Vagina (tissue), 2 donors: ENCODE measurements at regions not wholly inside any gene's neighbourhood (a gene's known extent, or its start where the extent isn't known, plus 50 kb on each side); places are given as distances from the start of the nearest gene placed in this dataset.

Experiments used
- DNase-seq, 2 donors: peaks; one replicate each; pipeline ENCODE4 v3.0.0-alpha.2; 2017; ENCODE audit errors: extremely low spot score in 2 of 2
- H3K27ac ChIP-seq: fragments of 200-600 bp; sonication (generic); one replicate; pipeline ENCODE4 v1.5.1; 2019
- H3K27me3 ChIP-seq: fragments of 200-600 bp; sonication (generic); one replicate; pipeline ENCODE4 v1.5.1; 2019
- H3K36me3 ChIP-seq, 2 donors: fragments of 200-600 bp; sonication (generic); one replicate each; pipeline ENCODE4 v1.5.1; 2017 to 2019
- H3K4me1 ChIP-seq: fragments of 200-600 bp; sonication (generic); one replicate; pipeline ENCODE4 v1.5.1; 2019
- H3K4me3 ChIP-seq, 2 donors: fragments of 200-600 bp; sonication (generic); 1 replicate in 1 of 2; 2 replicates in 1 of 2; pipeline ENCODE4 v1.5.1; 2016 to 2019
- H3K9me3 ChIP-seq: fragments of 200-600 bp; sonication (generic); one replicate; pipeline ENCODE4 v1.5.1; 2019
- CTCF ChIP-seq, 3 experiments: fragments of 450-650 bp in 2 of 3; fragments of 200-600 bp in 1 of 3; sonication (generic) in 1 of 3; IDR thresholded peaks; one replicate each; pipeline ENCODE4 v1.5.1; 2017 to 2019; ENCODE audit warnings: antibody characterized with exemption in 3 of 3, mild to moderate bottlenecking in 2 of 3, moderate library complexity in 2 of 3
- POLR2A ChIP-seq, 2 donors: fragments of 450-650 bp; IDR thresholded peaks; one replicate each; pipeline ENCODE4 v1.6.1; 2017; ENCODE audit warnings: antibody characterized with exemption in 2 of 2, mild to moderate bottlenecking in 2 of 2, moderate library complexity in 2 of 2
- POLR2AphosphoS5 ChIP-seq, 2 donors: sonication (generic); formaldehyde crosslinking; IDR thresholded peaks; one replicate each; pipeline ENCODE4 v1.9.0; 2017; ENCODE audit warnings: antibody characterized with exemption in 2 of 2, mild to moderate bottlenecking in 2 of 2, low read depth in 1 of 2; ENCODE audit not compliant: insufficient read depth in 1 of 2
- intact Hi-C: fragments of 100-400 bp; cut with DNase I; formaldehyde crosslinking; loops from one replicate; pipeline ENCODE4 v1.15.1; 2023

GRCh38 chr12:74051848-74052247 lies 485.8 kb upstream of the ATXN7L3B start:
- intact Hi-C loops = no loop called here
- no peak overlapping the region for H3K27ac ChIP-seq
- no peak overlapping the region for H3K4me3 ChIP-seq
- TF ChIP-seq POLR2AphosphoS5 (IDR thresholded peaks at IDR 0.05; ENCODE audit: insufficient read depth in 1 of 2, low read depth in 1 of 2) = no peak
- TF ChIP-seq POLR2A (IDR thresholded peaks at IDR 0.05) = no peak
- TF ChIP-seq CTCF (IDR thresholded peaks at IDR 0.05) = no peak
- no peak for DNase-seq
- no peaks in the 10 kb centered on the region for H3K36me3 ChIP-seq
- no peaks in the 10 kb centered on the region for H3K4me1 ChIP-seq
- H3K9me3 ChIP-seq = no peaks in the 10 kb centered on the region
- H3K27me3 ChIP-seq = no peaks in the 10 kb centered on the region

DNA sequence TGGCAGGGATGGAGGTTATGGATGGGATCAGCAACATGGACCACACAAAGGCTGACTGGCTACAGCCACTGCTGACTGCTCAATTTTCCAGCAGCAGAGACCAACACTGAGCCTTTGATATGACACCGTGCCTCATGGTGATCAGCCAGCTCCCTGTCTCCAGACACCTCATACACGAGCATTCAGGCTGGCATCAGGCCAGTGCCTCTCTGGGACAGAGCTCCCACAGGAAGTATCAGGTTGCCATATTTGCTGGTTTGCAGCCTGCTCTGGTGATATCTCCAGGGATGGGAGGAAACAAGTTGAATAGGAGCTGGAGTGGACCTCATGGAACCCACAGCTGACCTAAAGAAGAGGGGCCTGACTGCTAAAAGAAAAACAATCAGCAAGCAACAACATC lies 471.2 kb upstream of the ATXN7L3B start:
- no peaks in the 10 kb centered on the region for H3K36me3 ChIP-seq
- TF ChIP-seq CTCF (IDR thresholded peaks at IDR 0.05) (no peak), POLR2AphosphoS5 (IDR thresholded peaks at IDR 0.05; ENCODE audit: insufficient read depth in 1 of 2, low read depth in 1 of 2) (no peak), POLR2A (IDR thresholded peaks at IDR 0.05) (no peak)
- intact Hi-C loops = no loop called here
- H3K4me3 ChIP-seq = no peak overlapping the region
- H3K4me1 ChIP-seq = no peaks in the 10 kb centered on the region
- no peaks in the 10 kb centered on the region for H3K9me3 ChIP-seq
- H3K27me3 ChIP-seq = no peaks in the 10 kb centered on the region
- H3K27ac ChIP-seq = no peak overlapping the region
- no peak for DNase-seq

DNA sequence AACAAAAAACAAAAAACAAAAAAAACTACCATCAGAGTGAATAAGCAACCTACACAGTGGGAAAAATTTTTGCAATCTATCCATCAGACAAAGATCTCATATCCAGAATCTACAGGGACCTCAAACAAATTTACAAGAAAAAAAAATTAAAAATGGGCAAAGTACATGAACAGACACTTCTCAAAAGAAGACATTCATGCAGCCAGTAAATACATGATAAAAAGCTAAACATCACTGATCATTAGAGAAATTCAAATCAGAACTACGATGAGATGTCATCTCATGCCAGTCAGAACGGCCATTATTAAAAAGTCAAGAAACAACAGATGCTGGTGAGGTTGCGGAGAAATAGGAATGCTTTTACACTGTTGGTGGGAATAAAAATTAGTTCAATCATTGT lies 466.5 kb upstream of the ATXN7L3B start:
- Histone ChIP-seq H3K4me3 (no peak overlapping the region), H3K27me3 (no peaks in the 10 kb centered on the region), H3K9me3 (no peaks in the 10 kb centered on the region), H3K4me1 (no peaks in the 10 kb centered on the region), H3K27ac (no peak overlapping the region), H3K36me3 (no peaks in the 10 kb centered on the region)
- TF ChIP-seq POLR2AphosphoS5 (IDR thresholded peaks at IDR 0.05; ENCODE audit: insufficient read depth in 1 of 2, low read depth in 1 of 2) = no peak
- TF ChIP-seq POLR2A (IDR thresholded peaks at IDR 0.05) = no peak
- no peak for TF ChIP-seq CTCF (IDR thresholded peaks at IDR 0.05)
- intact Hi-C loops = no loop called here
- no peak for DNase-seq

DNA sequence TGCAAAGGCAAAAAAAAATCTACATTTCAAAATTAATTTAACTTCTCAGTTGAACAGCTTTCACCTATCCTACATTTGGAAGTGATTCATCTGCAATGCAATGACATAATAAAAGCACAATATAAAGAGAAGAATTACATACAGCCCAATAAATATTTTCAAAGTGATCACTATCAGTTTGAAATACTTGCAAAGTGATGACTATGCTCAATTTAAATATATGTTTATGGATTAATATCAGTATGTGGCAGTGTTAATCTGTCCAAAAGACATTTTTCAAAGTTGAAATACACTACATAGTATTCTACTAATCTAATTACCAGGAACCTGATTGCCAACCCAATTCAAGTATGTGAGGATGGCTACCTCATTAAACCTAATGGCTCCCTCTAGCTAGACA lies 460.7 kb upstream of the ATXN7L3B start:
- no peaks in the 10 kb centered on the region for H3K9me3 ChIP-seq
- no peak overlapping the region for H3K4me3 ChIP-seq
- H3K36me3 ChIP-seq = no peaks in the 10 kb centered on the region
- H3K27me3 ChIP-seq = no peaks in the 10 kb centered on the region
- DNase-seq = no peak
- no peak overlapping the region for H3K27ac ChIP-seq
- intact Hi-C loops = no loop called here
- TF ChIP-seq POLR2A (IDR thresholded peaks at IDR 0.05) = no peak
- no peak for TF ChIP-seq POLR2AphosphoS5 (IDR thresholded peaks at IDR 0.05; ENCODE audit: insufficient read depth in 1 of 2, low read depth in 1 of 2)
- TF ChIP-seq CTCF (IDR thresholded peaks at IDR 0.05) = no peak
- H3K4me1 ChIP-seq = no peaks in the 10 kb centered on the region

- no peaks in the 10 kb centered on the region for H3K4me1 ChIP-seq
- no peaks in the 10 kb centered on the region for H3K27me3 ChIP-seq
- no peaks in the 10 kb centered on the region for H3K36me3 ChIP-seq
- H3K9me3 ChIP-seq = no peaks in the 10 kb centered on the region
- no peak for DNase-seq
- TF ChIP-seq POLR2AphosphoS5 (IDR thresholded peaks at IDR 0.05; ENCODE audit: insufficient read depth in 1 of 2, low read depth in 1 of 2) (no peak), POLR2A (IDR thresholded peaks at IDR 0.05) (no peak), CTCF (IDR thresholded peaks at IDR 0.05) (no peak)
- intact Hi-C loops = loop anchor here (5.0 kb wide), 1 partner anchor 37 kb away; no protein-coding TSS in a partner anchor
- no peak overlapping the region for H3K27ac ChIP-seq
- H3K4me3 ChIP-seq = no peak overlapping the region
These were observed 432.2 kb upstream of the ATXN7L3B start for GRCh38 chr12:74105434-74105833.
